ENCODE measurements at regions not wholly inside any gene's neighbourhood (a gene's known extent, or its start where the extent isn't known, plus 50 kb on each side); places are given as distances from the start of the nearest gene placed in this dataset.

- no peak for TF ChIP-seq POLR2A (IDR thresholded peaks at IDR 0.05)
- no peak for TF ChIP-seq CTCF (IDR thresholded peaks at IDR 0.05)
Measured at GRCh38 chr2:33900610-33901009, 301.5 kb upstream of the FAM98A start.
